GM18951 (cell line): ENCODE measurements at regions not wholly inside any gene's neighbourhood (a gene's known extent, or its start where the extent isn't known, plus 50 kb on each side); places are given as distances from the start of the nearest gene placed in this dataset.

Experiments
- POLR2A ChIP-seq: IDR thresholded peaks from 4 replicates; pipeline ENCODE4 v1.6.1; 2011; ENCODE audit warnings: mild to moderate bottlenecking; ENCODE audit not compliant: insufficient read length, insufficient read depth; ENCODE audit errors: extremely low read depth
- in situ Hi-C: fragments of 300-500 bp; cut with MboI; formaldehyde crosslinking; loops from one replicate; pipeline ENCODE4 v1.12.0; 2022; ENCODE audit warnings: low sequenced_read_pairs, mixed read lengths, inconsistent platforms; ENCODE audit not compliant: unreplicated experiment

- TF ChIP-seq POLR2A, result no peak
- in situ Hi-C loops, result no loop called here
These were observed 779.4 kb downstream of the TNS3 start for GRCh38 chr7:46802479-46802878.

- in situ Hi-C loops, result no loop called here
- no peak for TF ChIP-seq POLR2A
These were observed 790.7 kb downstream of the TNS3 start for GRCh38 chr7:46791188-46791587.

GRCh38 chr7:46786995-46787394 lies 794.9 kb downstream of the TNS3 start:
- in situ Hi-C loops, result no loop called here
- TF ChIP-seq POLR2A, result no peak

GRCh38 chr7:46786221-46786954 lies 795.5 kb downstream of the TNS3 start:
- no peak for TF ChIP-seq POLR2A
- in situ Hi-C loops, result no loop called here

GRCh38 chr7:46784732-46785131 lies 797.2 kb downstream of the TNS3 start:
- no peak for TF ChIP-seq POLR2A
- in situ Hi-C loops, result no loop called here

GRCh38 chr7:46781901-46782439 lies 799.9 kb downstream of the TNS3 start:
- no peak for TF ChIP-seq POLR2A
- in situ Hi-C loops, result no loop called here

GRCh38 chr7:46776790-46777189 lies 805.1 kb downstream of the TNS3 start:
- no peak for TF ChIP-seq POLR2A
- in situ Hi-C loops, result no loop called here

GRCh38 chr7:46775776-46776175 lies 806.1 kb downstream of the TNS3 start:
- TF ChIP-seq POLR2A, result no peak
- in situ Hi-C loops, result no loop called here

- in situ Hi-C loops, result no loop called here
These were observed 806.9 kb downstream of the TNS3 start for GRCh38 chr7:46775020-46775419.

GRCh38 chr7:46774515-46774914 lies 807.4 kb downstream of the TNS3 start:
- in situ Hi-C loops, result no loop called here
- TF ChIP-seq POLR2A, result no peak

More at GRCh38 chr7:46775020-46775419, 806.9 kb downstream of the TNS3 start:
- TF ChIP-seq POLR2A, result no peak

GRCh38 chr7:46772776-46773175 lies 809.1 kb downstream of the TNS3 start:
- in situ Hi-C loops, result no loop called here
- no peak for TF ChIP-seq POLR2A

- no peak for TF ChIP-seq POLR2A
- in situ Hi-C loops, result no loop called here
These were observed 814.8 kb downstream of the TNS3 start for GRCh38 chr7:46767071-46767470.

GRCh38 chr7:46764100-46764936 lies 817.6 kb downstream of the TNS3 start:
- in situ Hi-C loops, result no loop called here
- no peak for TF ChIP-seq POLR2A
